Stimulated activated CD4-positive, alpha-beta T cell treated with anti-CD3 and anti-CD28 coated beads, TNF-alpha, amount 100 ng/mL, for 48 hours (primary cell): ENCODE measurements at regions not wholly inside any gene's neighbourhood (a gene's known extent, or its start where the extent isn't known, plus 50 kb on each side); places are given as distances from the start of the nearest gene placed in this dataset.
"Not testable (repeated sequence)": the region's sequence is repeated elsewhere in the genome, so short reads cannot be mapped to it uniquely, and the experiment has no call there.

Source experiments
- DNase-seq, 3 donors: peaks; one replicate each; pipeline ENCODE4 v3.0.0-alpha.2; 2020; ENCODE audit warnings: low read depth in 3 of 3

DNA sequence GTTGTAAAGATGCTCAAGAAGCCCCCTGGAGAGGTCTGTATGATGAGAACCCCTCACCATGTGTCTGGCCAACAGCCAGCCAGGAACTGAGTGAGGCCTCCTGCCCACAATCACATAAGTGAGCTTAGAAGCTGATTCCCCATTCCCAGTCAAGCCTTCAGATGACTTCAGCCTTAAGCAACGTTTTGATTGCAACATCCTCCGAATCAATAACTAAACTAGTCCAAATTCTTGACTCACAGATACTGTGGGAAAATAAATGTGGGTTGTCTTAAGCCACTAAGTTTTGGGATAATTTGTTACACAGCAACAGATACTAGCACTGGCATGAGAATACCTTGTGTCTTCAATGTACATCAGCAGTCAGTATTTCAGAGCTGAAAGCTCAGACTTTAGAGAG, 54.5 kb upstream of the HS3ST4 start:
- DNase-seq, result no peak

DNA sequence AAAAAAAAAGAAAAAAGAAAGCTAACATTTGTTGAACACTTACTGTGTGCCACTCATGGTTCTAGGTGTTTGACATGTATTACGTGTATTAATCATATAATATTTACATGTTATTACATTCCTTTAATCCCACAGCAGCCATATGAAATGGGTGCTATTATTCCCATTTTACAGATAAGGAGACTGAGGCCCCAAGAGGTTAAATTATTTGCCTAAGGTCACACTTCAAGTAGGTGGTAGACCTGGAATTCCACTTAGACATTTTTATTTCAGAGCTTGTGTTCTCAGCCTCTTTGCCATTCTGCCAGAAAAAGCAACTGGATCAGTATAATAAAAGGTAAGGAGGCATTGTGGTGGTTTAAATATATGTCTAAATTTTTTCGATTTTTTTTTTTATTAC, 55.1 kb upstream of the HS3ST4 start:
- DNase-seq, result no peak

DNA sequence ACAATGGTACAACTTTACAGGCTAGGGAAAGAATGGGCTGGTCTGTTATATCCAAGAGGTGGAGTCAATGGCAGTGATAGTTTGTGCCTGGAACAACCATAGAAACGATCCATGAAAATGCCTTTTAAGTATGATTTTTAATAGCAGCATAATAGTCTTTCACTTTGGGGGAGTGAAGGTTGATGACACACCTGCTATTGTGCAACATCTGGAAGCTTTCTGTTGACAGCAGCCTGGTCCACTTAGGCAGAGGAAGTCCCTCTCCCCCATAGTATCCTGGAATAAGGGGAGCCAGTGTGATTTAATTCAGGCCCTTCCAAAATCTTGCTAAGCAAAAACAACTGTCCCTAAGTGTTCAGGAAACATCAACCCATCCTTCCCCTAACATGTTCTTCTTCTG, 56.3 kb upstream of the HS3ST4 start:
- no peak for DNase-seq

DNA sequence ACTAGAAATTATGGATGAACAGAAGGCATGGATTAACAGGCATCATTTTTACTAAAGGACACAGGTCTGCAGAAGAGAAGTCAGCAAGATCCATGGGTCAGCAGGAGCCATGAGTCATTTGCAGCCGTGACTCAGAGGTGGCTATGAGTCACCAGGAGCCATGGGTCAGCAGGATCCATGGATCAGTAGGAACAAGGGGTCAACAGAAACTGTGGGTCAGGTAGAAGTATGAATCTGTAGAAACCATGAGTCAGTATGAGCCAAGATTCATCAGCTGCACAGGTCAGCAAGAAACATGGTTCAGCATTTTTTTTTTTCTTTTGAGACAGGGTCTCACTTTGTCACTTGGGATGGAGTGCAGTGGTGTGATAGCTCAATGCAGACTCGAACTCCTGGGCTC, 58.2 kb upstream of the HS3ST4 start:
- DNase-seq, result no peak

DNA sequence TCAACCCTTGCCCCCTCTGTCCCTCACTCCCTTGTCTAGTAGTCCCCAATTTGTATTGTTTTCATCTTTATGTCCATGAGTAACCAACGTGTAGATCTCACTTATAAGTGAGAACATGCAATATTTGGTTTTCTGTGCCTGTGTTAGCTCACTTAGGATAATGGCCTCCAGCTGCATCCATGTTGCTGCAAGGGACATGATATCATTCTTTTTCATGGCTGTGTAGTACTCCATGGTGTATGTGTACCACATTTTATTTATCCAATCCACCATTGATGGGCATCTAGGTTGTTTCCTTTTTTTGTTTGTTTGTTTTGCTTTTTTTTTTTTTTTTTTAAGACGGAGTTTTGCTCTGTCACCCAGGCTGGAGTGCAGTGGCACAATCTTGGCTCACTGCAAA, 63.0 kb upstream of the HS3ST4 start:
- no peak for DNase-seq

DNA sequence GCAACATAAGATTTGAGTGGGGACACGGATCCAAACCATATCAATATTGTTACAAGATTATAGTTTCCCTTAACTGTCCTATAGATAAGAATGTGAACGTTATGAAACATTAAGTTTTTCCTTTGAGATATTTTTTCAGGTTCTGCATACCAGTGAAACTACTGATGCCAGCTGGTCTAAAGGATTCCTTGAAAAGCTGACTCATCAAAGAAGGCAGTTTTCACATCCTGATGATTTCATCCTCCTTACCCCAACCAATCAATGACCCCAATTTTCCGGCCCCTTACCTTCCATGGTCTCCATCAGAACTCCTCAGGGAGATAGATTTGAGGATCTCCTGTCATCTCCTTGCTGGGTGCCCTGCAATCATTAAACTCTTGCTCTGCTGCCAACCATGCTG, 64.1 kb upstream of the HS3ST4 start:
- no peak for DNase-seq

DNA sequence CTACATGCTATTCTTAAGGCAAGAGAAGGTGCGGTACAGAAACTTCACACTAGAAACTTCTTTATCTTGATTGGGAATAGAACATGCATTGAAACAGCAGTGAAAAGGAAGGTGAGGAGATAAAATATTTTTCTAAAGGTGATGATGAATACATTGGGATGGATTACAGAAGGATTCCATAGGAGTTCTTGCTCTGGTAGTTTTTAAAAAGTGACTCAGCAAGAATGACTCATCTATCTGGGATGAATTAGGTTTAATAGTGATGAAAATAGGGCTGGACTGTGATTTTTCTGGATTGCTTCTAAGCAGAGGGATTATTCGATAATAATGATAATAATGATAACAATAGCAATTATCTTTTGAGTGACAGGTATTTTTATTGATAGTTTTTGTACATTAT, 65.6 kb upstream of the HS3ST4 start:
- DNase-seq, result no peak

DNA sequence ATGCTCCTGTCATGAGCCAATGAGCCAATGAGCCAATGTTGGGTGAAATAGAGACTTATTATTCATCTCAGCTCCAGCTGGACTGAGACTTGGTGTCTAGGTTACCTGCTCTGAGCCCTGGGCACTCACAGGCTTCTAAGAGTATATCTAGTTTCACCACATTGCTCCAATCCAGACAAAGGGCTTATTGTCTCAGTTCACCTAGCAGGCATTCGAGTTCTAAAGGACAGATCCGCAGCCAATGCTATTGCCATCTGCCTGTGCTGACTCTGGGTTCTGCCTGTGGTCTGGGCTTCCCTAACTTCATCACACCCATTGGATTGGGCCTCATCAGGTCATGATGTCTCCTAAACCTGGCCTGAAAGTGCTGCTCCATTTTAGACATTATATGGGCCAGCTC, 66.1 kb upstream of the HS3ST4 start:
- no peak for DNase-seq

DNA sequence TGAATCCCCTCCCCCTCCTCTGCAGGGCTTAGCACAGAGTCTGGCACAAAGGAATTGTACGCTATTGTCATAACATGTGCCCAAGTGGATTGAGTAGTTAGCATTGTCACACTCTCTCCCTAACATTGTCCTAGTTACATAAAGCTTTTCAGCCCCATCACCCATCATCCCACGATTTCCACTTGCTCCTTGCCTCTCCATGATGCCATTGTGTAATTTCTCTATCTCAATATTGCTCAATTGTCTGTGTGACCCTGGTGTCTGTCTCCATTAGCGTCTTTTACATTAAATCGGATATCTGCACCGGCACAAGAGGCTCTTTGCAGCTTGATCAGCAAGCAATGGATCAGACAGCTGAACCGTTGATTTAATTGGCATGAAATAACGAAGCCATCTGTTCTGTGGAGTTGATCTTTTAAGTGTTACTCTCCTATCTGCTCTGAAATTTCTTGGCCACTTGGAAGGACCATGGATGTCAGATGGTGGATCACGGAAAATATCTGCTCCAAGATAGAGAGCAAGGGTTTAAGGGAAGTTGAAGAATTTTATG, 77.0 kb upstream of the HS3ST4 start:
- DNase-seq, result no peak

DNA sequence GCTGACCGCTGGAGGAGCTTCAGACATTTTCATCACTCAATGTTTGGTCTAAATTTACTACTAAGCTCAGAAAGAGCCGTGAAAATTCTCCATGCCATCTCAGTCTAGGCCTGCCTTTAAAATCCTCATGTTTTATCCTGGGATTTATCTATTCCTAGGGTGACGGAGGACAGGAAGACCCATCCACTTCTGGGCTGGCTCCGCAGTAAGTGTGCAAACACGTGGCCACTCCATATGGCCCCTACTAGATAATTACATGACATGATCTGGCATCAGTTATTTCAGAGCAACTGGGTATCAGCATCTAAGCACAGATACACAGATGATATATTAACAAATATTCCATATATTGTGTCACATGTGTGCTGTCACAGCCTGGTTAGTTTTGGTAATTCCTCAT, 77.8 kb upstream of the HS3ST4 start:
- DNase-seq, result no peak

DNA sequence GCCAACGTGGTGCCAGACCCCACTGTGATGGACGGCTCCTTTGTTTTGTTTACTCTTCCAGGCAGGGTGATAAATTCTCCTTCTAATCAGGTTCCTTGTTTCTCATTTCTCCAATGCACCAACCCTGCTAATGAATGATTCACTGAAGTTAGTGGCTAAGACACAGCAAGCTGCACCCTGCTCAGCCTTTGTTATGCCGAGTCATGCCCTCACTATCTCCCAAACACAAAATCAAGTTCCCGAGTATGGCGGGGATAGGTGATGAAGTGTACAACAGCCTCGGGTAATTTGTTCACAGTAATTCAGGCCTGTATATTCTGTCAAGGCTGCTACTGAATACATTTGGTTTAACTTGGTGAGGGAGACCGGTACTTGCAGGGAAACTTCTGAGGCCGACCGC, 83.8 kb upstream of the HS3ST4 start:
- no peak for DNase-seq

DNA sequence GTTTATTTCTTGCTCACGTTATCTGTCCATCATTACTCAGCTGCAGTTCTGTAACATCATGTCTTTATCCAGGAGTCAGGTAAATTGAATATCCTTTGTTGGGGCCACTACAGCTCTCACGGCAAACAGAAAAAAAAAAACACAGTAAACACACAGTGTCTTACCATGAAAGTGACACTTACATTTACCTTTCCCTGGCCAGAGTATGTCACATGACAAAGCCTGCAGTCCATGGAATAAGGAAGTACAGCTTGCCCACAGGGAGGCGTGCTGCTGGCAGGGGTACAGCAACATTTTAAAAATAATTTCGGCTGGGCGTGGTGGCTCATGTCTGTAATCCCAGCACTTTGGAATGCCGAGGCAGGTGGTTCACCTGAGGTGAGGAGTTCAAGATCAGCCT, 85.7 kb upstream of the HS3ST4 start:
- DNase-seq, result no peak

DNA sequence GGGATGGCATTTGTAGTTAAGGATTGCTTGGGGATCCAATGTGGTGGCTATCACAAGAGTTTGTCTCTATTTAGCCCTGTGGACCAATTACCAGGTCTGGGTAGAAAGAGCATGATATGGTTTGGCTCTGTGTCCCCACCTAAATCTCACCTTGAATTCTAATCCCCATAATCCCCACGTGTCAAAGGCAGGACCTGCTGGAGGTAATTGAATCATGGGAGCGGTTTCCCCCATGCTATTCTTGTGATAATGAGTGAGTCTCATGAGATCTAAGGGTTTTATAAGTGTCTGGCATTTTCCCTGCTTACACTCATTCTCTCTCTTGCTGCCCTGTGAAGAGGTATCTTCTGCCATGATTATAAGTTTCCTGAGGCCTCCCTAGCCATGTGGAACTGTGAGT, 86.4 kb upstream of the HS3ST4 start:
- DNase-seq, result no peak

DNA sequence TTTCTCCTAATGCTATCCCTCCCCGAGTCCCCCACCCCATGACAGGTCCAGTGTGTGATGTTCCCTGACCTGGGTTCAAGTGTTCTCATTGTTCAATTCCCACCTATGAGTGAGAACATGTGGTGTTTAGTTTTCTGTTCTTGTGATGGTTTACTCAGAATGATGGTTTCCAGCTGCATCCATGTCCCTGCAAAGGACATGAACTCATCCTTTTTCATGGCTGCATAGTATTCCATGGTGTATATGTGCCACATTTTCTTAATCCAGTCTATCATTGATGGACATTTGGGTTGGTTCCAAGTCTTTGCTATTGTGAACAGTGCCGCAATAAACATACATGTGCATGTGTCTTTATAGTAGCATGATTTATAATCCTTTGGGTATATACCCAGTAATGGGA, 90.5 kb upstream of the HS3ST4 start:
- DNase-seq, result not testable (repeated sequence)

DNA sequence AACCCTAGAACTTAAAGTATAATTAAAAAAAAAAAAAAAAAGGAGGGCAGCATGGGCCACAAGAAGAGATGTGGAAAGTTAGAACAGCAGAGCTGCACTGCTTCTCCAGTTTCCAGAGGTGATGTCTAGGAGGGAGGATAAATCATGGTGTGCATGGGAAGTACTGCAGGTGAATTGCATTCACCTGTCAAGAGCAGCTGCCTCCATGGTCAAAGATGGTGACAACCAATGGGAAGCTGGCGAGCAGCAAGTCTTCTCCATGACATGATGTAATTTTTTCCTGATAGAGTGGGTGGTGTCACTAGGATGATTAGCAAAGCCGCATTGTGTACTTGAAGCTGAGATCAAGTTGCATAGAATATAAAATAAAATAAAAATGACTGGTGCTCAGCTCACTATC, 95.6 kb upstream of the HS3ST4 start:
- no peak for DNase-seq

DNA sequence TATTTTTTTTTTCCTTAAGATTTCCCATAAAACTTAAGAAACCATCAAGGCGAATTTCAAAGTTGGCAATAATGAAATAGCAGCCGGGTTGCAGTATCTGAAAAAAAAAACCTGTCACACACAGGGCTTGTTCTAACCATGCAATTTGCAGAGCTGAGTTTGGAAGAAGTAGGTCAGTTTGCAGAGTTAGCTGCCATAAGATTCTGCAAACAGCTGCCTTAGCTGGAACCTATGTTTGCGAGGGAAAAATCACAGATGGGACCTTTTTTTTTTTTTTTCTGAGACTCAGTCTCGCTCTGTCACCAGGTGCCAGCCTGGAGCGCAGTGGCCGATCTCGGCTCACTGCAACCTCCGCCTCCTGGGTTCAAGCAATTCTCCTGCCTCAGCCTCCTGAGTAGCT, 98.5 kb upstream of the HS3ST4 start:
- no peak for DNase-seq

DNA sequence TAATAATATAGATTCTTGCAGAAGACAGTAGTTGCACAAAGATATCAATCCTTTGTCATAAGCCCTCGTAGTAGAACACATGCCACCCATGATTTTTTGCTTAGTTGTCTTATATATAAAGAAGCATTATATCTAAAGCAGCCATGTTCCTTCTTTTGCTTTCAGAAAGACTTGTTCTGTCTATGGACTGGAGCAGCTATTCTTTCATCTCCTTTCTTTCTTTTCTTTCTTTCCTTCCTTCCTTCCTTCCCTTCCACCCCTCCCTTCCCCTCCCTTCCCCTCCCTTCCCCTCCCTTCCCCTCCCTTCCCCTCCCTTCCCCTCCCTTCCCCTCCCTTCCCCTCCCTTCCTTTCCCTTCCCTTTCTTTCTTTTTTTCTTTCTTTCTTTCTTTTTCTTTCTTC, 104.0 kb upstream of the HS3ST4 start:
- DNase-seq, result no peak

DNA sequence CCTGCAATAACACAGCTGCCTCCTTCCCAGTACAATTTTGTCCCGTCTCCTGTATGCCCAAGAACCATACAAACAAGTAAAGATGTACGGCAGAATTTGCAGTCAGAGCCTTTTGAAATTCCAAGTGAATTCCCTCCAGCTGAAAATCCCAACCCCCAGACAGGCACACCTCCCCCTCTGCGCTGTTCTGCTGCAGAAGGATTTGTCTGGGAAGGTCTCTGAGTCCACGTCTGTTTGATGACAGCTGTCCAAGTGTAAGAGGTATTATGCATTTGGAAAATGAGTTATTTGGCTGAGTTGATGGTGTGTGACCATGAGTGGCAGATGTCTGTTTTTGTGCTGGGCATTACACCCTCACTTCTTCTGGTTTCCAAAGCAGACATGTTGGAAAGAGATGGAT, 104.9 kb upstream of the HS3ST4 start:
- no peak for DNase-seq

DNA sequence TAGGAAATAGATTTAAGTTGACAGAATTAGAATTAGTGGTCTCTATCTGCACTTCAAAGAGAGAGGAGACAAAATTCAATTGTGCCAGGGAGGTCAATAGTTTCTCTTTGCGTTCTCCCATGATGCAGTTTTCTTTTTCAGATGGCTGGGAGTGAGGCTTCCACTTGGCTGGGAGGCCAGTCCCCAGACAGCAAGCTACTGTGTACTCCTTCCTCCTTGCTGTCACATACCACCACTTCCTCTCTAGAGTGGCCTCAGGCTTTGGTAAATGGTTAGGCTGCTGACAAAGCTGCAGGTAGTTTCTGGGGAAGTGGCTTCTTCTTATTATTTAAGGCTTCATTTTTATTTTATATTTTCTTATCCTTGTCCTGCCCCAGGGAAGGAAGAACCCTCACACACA, 106.2 kb upstream of the HS3ST4 start:
- DNase-seq, result no peak

DNA sequence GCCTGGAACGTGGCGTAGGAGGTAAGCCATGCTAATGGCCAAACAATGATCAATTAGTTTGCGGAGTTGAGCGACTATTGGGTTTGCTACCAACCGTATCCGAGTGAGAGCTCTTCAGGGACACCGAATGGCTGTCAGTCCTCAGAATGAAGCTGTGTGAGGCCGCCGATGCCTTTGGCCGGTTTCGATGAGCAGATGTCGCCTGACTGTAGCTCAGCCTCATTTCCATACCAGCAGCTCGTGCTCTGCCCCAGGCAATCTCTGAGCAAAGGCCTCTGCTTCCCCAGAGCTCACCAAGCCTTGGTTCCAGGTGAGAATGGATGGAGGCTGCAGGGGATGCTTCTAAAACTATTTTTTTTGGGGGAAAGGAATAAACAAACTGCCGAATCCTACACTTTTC, 111.7 kb upstream of the HS3ST4 start:
- DNase-seq, result no peak

DNA sequence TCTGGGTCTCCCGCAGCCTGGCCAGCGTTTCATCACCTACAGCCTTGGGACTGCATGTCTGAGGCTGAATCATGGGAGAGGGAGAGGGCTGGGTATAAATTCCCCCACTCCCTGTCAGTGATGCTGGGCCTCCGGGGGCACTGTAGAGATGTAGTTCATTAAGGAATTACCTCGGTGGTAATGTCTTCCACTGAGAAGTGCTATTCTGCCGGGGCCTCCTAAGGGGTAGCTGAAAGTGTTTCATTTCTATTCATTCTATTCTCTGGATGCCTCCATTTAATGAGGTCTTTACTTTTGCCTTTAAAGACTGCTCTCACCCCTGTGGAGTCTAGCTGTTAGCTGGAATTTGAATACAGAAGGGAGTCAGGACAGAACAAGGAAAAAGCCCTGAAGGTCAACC, 116.4 kb upstream of the HS3ST4 start:
- no peak for DNase-seq

DNA sequence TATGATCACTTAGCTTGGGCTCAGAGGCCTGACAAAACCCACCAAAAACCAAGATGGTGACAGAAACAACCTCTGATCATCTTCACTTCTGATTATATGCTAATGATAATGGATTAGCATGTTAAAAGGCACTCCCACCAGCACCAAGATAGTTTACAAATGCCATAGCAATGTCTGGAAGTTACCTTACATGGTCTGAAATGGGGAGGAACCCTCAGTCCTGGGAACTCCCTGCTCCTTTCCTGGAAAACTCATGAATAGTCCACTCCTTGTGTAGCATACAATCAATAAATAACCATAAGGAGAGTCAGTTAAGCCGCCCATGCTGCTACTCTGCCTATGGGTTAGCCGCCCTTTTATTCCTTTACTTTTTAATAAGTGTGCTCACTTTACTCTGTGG, 120.0 kb upstream of the HS3ST4 start:
- no peak for DNase-seq

DNA sequence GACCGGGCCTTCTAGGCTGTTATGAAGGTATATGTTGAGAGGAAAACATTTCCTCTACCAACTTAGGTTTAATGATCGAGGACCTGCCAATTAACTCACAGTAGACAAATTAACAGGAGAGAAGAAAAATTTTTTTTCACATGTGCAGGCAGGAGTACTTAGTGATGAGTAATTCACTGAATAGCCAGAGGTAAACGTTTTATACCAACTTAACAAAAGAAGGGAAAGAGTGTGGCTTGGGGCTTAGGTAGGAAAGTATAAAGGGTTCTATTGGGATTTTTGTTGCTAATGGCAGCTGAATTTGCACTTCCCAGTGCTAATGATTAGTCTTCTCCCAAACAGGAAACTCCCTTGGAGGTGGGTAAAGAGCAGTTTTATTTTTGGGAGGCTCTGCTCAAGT, 121.6 kb upstream of the HS3ST4 start:
- DNase-seq, result no peak

DNA sequence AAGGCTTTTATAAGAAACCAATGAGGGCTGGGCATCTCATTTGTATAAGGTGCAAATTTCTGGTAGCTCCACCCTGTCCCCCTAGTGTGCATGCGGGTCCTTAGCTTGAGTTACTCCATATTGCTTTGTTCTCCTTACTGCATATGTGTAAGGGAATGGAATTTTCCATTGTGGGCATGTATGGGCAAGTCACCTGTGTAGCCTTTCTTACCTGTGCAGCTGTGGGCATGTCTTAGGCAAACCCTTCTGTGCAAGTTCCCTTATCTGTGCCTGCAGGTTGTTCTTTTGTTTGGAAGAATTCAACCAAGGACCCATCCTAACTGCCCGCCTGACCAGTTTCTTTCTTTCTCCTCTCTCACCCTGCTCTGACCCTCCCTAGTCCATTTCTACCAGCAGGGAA, 122.8 kb upstream of the HS3ST4 start:
- no peak for DNase-seq

DNA sequence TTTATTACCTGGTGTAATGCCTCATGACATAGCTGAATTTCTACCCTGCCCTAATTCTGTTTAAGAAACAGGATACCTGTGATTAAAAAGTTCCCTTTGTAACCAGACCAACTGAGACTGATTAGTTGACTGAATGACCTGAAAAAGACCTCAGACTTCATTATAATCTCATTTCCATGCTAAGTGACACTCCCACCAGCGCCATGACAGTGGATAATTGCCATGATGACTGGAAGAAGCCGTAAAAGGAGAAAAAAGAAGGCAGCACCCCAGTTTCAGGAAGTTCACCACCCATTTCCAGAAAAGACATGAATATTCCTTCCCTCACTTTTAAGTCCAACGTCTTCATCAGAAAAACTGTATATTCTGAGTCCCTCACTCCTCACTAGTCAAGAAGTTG, 125.6 kb upstream of the HS3ST4 start:
- no peak for DNase-seq
